NCI-H446 (cell line): ENCODE measurements at regions not wholly inside any gene's neighbourhood (a gene's known extent, or its start where the extent isn't known, plus 50 kb on each side); places are given as distances from the start of the nearest gene placed in this dataset.
"Not testable (repeated sequence)": the region's sequence is repeated elsewhere in the genome, so short reads cannot be mapped to it uniquely, and the experiment has no call there.

ENCODE experiments used
- DNase-seq, 2 experiments: peaks; one replicate each; lab custom pipeline; 2025; lab: John Stamatoyannopoulos, UW

DNA sequence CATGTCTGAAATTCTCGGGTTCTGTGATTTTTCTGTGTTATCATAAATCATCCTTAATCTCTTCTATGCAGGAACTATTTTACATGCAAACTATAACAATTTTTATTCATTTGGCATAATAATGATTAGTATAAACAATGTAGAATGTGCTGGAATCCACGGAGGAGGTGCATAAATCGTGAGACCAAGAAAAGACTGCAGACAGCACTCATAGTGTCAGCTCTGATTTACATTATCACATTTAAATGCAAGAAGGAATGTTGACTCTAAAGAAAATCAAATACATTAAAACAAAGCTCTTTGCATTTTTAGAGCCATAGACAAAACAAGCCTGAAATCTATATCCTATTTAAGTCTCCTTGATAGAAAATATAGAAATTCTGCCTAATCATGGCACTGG, 501.7 kb upstream of the STXBP6 start:
- DNase-seq = no peak

DNA sequence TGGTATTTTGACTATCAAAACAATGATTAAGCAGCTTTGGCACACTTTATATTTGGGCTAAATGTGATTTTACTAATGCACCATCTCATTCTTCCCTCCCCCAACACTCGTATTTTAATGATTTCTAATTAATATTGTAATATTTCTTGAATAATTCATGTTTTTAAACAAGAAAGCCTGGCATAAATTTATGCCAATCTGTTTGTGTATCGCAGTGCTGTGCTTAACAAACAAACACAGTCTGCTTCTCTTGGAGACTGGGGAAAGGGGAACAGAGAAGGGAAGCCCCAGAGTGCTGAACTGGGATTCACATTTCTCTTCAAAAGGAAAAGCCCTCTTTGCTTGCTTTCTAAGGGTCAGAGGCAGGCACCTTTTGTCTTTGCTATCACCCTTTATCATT, 496.9 kb upstream of the STXBP6 start:
- DNase-seq = no peak

DNA sequence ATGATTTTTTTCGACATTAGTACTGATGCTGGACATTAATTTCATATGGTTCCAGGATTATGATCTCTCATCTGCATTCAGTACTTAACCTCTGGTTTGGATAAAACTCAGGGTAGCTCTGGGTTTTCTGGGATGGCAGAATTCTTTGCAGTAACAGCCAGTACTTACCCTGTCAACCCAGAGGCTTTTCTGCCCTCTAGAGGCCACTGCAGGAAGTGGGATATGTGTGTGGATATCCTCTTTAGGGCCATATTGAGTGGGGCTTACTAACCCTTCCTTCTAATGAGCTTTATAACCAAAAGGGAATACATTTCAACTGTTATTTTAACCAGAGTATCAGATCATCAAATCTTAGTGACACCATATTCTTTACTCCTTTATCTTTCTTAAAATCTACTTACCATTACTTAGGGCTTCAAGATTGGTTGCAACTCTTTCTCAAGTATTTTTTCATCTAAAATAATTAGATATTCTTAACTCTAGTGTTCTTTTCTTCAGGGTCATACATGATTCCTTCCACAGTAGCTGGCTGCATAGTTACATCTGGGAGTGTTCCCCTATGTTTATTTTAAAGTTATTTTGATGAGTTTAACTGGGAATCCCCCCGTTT, 488.0 kb upstream of the STXBP6 start:
- DNase-seq = peak; percentile 42 to 75

DNA sequence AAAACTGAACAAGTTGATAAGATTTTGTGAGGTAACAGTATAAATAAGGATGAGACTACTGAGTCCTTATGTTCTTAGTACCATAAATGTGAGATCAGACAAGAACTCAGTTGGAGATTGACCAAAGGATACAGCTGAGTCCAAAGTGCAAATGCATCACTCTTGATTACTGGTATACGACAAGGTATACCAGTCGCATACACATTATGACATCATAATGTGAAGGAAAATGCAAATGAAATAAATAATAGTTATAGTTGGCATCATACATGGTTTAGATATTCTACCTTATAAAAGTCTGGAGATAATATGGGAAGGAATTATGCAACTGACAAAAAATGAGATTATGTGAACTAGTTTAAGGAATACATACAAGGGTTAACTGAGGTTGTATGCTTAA, 476.3 kb upstream of the STXBP6 start:
- DNase-seq = no peak

DNA sequence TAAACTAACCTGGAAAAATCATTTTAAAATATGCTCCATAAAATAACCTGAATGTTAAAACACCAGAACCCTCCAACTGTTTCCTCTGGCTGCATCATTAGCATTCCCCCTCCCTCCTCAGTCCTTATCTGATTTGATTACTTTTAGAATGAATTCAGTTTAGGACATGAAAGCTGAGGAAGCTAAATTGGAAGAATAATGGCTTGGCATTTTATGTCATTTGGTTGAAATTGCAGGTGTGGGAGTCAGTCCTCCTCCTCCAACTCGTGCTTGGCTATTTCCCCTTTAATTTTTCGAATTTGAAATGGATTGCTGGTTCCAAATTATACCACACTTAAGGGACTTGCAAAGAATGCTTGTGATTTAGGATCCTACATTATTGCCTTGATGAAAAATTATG, 473.0 kb upstream of the STXBP6 start:
- DNase-seq = no peak

DNA sequence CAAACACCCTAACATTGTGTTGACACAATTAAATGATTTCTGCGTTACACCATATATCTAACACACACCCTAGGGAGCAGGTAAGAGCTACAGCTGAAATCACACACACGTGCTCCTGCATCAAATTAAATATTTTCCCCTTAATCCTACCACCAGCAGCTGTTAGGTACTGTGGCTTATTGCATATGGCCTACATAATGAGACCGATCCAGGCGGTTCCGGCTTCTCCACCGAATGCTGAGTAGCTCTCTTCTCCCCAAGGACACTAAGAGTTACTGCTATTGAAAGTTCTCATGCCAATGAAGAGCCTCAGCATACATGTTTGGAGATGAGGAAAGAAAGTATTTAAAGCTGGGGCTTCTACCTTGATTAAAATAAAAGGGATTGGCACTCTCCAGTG, 472.2 kb upstream of the STXBP6 start:
- no peak for DNase-seq

DNA sequence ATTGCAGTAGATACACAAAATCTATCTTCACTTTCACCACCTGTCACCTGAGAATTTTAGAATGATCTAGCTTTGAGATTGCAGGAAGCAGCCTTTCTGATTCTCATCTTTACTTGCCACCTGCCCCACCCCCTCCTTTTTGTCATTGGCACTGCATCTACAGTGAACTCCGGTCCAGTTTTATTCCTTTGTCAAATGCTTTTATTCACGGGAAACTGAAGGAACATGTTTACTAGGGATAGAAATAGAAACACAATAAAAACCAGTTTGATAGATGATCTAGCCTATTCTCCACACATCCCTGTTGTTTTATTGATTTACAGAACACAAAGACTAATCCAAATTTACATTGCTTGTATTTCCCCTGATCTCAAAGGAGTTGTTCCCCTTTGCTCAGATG, 471.7 kb upstream of the STXBP6 start:
- DNase-seq = no peak

DNA sequence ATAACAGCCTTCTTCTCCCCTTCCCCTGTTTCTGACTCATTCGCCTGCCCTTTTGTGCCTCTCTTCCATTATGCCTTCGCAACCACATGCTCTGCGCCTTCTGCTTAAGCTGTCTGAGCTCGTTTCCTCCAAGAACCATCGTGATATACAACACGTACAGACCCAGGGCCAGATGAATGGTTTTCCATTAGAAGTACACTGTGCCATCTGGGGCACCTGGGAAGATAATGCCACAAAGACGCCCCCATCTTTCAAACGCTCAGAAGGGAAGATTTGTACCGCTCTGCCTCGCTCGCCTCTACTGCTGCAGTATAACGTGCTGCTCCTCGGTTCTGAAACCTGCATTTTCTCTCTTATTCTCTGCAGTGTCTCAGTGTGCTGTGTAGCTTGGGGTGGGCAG, 470.9 kb upstream of the STXBP6 start:
- DNase-seq = no peak

DNA sequence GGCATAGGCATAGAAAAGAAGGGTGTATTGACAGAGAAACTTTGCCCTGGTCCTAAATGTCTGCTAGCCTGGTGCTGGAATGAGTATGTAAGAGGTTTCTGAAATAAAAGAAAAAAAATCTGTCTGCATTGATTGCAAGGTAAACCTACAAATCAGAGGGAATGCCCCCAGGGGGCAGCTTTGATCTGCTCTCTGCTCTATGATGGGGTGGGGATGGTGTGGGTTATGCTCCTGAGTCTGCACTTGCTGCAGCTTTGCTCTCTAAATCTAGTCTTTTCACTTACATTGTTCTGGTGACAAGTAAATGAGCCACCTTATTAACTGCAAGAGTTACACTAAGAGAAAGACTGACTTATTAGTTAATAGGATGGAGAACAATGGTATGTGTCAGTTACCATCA, 468.4 kb upstream of the STXBP6 start:
- DNase-seq = no peak

DNA sequence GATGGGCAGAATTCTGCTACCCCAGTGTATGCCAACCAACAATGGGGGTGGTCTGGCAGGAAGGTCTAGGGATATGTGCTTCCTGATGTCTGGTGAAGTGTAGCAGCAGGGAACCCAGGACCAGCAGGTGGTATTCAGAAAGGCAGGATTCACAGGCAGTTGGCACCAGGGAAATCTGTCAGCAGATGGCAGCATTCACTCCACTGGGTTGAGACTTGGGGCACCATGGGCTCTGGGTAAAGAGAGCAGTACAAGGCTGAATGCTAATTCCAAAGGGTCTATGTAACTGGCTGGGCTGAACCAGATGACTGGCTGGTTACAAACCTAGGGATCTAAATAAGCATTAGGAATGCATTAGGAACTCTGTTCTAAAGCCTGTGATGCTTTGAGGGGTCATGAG, 466.9 kb upstream of the STXBP6 start:
- peak; percentile 8 to 80 for DNase-seq

DNA sequence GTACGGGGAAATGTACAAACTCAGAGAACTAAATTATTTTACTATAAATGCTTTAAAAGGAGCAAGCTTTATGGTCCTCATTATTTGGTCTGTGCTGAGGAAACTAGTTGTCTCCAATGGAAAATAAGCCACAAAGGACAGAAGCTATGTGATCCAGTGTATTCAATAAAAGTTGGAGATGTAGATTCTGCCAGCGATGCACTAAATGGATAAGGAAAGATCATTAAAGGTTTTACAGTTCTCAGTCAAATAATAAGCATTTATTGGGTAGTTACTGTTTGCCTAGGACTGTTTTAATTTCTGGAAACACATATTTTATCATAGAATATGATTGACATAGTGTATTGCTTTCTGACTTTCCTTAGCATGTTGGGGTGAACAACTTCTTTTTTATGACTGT, 458.9 kb upstream of the STXBP6 start:
- DNase-seq = no peak

DNA sequence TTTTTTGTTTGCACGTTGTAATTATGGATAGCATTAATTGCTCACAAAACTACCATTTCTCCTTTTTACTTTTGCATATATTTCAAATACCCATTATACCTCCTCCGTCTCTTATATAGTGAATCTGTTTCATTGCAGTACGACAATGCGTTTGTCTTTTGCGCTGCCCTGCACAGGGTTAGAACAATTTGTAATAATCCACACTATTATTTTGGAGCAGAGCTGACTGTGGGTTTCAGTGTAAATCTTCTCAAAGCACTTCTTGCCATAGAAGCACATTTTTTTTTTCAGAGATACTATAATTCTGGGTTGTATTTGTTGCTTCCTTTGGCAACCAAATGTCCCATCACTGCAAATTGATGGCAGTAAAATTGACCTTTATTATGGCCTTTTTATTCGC, 451.8 kb upstream of the STXBP6 start:
- no peak for DNase-seq

DNA sequence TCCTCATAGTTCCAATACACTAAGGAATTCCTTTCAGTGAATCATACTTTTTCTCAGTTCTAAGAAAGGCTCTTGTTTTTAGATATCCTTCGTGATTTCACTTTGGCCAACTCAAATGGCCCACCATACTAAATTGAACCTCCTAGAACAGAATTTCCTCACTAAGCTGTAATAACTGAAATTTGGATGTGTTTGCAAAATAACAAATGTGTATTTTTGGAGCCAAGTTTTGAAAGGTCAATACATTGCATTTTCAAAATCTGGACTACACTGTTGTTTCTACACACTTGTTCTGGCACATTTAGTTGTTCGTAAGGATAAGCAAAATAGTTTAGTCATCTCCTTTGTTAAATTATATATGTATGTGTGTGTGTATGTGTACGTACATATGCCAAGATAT, 439.0 kb upstream of the STXBP6 start:
- DNase-seq = no peak

DNA sequence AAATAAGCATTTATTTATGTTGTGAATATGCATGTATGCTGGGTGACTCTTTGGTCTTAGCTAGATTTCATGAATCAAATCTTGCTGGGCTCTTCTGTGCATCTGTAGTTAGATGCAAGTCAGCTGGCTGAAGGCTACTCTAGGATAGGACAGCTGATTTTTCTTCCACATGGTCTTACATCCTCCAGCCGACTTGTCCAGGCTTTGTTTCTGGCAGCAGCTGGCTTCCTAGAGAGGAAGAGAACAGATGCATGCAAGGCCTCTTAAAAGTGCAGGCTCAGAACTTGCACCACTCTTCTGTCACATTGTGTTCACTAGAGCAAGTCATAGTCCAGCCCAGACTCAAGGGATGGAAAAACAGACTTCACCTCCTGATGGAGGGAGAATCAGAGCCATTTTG, 435.4 kb upstream of the STXBP6 start:
- peak in 1 of 2 experiments; percentile 26 for DNase-seq

DNA sequence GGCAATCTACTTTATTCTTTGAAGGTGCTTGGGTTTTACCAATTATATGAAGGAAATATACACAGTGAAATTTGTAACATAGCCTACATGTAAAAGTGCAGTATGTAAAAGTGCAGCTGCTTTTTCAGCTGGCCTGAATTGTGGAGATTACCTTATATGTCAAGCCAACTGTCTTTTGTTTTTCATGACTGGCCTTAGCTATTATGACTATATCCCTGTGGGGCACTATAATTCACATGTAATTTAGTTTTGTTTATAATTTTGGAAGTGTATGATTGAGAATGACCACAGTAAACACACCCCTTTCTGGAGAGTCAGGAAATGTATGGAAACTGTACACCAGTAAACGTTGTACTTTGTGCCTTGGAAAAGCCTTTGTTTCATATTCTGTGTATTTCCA, 435.0 kb upstream of the STXBP6 start:
- DNase-seq = no peak

DNA sequence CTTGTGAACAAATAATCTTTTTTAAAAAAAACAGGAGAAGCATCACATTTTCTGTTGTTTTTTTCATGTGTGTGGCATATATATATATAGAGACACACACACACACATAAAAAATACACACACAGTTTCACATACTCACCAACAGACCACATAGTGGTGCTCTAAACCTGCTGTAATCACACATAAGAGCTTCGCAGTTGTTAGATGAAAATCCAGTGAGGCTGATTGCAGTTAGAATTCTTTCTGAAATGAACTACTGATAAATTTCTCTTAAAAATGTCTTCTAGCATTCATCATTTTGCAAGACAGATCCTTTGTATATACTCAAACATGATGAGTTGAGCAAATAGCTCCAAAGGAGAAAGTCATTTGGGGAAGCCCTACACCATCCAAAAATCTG, 434.3 kb upstream of the STXBP6 start:
- DNase-seq = peak in 1 of 2 experiments; percentile 12

DNA sequence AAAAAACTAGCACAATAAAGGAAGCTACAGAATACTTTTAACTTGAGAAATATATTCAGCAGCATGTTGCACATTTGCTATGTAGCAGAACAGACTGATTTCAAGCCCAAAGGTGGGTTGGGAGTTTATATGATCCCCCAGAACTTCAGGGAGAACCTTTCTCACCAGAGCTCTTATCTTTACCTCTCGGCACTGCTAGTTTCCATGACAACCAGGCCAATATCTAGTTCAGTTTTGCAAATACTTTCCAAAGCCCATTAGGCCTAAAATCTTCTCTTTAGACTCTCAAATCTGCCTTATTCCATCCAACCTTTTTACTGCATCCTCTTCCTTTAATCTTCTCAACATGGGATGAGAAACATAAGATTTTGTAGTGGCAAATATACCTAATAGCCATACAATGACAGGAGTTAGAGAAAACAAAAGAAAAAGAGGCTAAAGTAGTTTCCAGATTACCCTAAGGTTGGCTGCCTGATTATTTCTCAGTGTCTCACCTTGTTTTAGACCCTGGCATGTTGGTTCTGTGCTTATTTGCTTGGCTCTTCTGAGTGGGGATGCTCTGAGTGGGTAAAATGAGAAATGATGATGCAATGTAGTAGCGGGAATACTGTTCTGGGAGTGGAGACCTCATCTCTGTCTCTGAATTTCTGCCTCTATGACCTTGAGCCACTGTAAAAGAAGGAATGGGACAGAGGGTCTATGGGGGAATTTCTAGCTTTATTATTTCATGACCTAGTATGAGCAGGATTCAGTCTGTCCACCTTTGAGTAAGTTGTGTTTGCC, 427.6 kb upstream of the STXBP6 start:
- DNase-seq = no peak

DNA sequence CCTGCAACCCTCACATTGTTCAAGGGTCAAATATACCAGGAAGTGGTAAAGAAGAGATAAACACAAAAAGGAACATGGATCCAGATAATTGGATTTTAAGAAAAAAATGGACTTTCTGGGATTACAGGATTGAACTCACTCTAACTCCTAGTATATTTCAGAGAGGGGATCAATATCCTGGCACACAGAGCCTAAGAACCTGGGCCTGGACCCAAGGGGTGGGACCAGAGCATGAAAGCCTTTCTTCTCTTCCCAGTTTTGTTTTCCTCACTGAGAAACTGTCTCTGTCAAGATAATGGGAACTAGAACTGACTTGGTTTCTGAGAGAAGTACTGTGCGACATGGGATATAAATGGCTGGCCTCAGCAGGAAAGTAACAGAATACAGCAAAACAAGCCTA, 422.8 kb upstream of the STXBP6 start:
- no peak for DNase-seq

DNA sequence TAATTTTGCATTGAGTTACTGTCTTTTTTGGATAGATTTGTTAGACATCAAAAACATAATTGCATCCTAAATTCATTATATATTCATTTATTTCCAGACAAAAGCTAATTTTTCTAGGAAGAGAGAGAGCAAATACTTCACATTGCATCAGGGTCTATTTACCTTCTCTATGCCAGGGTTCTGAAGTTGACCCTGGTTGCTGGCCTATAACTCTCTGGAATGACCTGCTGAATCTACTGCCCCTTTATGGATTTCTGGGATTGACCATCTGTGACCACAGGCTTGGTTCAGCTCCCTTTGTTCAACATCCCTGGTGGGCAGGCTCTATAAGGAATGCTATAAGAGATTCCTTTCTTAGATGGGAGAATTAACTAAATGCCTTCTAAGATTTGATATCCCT, 414.8 kb upstream of the STXBP6 start:
- DNase-seq = no peak

DNA sequence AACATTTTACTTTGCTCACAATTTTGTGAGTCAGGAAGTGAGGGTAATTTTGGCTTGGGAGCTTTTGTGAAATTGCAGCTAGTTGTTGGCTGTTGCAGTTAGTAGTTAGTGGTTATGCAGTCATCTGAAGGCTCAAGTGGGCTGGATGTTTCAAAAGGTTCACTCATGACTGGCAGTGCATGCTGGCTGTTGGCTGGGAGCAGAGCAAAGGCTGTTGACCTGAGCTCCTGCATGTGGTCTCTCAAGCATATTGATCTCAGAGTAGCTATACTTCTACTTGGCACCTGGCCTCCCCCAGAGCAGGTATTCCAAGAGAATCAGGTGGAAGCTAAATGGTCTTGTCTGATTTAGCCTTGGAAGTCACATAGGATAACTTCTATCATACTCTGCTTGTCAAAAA, 414.1 kb upstream of the STXBP6 start:
- no peak for DNase-seq

DNA sequence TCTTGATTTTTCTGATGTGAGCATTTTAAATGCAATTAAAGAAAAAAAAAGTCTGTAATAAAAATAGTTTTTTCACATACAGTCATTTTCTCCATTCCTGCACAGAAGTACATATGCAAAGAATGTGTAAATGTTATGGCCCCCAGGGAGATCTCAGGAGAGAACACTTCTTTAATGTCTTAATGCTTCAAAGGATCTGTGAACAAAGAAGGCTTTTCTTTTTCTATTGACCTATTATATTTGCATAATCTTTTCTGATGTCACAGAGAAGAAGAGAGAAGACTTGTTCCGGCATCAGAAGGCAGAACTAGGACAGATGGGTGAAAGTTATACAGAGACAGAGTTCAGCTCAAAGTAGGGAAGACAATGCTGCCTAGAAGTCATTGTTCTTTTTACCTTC, 413.5 kb upstream of the STXBP6 start:
- DNase-seq = no peak

DNA sequence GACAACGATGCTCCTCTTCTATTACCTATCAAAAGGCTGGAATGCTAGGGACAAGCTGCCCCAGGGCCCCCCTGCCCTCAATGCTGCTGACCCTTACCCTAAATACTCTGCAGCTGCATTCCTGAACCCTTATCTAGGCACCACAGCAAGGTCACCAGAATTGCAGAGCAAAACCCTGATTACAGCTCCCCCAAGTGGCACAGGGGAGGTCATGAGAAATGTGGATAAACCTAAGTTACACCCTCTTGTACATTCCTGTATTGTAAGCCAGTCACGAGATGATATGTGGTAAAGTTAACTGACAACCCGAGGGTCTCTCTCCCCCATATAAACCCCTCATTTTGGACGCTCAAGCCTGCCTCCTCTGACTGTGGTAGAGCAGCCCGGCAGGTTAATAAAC, 411.8 kb upstream of the STXBP6 start:
- DNase-seq = no peak

DNA sequence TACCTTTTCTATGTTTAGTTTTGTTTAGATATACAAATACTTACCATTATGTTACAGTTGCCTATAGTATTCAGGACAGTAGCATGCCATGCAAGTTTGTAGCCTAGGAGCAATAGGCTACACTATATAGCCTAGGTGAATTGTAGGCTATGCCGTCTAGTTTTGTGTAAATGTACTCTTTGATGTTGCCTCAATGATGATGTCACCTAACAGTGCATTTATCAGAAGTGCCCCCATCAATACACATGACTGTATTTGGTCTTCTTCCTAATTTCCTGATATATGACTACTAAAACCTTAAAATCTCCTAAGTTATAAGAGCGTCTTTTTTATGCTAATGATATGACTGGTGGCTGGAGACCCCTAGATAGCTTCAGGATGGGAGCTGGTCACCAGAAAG, 394.4 kb upstream of the STXBP6 start:
- DNase-seq = no peak

DNA sequence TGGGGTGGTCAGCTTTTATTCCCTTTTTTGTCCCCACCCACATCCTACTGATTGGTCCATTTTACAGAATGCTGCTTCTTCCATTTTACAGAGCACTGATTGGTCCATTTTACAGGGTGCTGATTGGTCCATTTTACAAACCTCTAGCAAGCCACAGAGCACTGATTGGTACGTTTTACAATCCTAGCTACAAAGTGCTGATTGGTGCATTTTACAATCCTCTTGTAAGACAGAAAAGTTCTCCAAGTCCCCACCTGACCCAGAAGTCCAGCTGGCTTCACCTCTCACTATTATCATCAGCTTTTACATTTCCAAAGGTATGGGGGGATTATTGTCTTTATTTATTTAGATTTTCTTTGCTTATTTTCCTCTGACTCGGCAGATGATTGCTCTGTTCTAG, 390.4 kb upstream of the STXBP6 start:
- not testable (repeated sequence) for DNase-seq
